NCI-H345 treated with DMSO at 0.1 percent for 48 hours (cell line): ENCODE measurements at regions not wholly inside any gene's neighbourhood (a gene's known extent, or its start where the extent isn't known, plus 50 kb on each side); places are given as distances from the start of the nearest gene placed in this dataset.

Experiments used
- DNase-seq: peaks from one replicate; lab custom pipeline; 2025; ENCODE audit not compliant: unreplicated experiment; lab: John Stamatoyannopoulos, UW

DNA sequence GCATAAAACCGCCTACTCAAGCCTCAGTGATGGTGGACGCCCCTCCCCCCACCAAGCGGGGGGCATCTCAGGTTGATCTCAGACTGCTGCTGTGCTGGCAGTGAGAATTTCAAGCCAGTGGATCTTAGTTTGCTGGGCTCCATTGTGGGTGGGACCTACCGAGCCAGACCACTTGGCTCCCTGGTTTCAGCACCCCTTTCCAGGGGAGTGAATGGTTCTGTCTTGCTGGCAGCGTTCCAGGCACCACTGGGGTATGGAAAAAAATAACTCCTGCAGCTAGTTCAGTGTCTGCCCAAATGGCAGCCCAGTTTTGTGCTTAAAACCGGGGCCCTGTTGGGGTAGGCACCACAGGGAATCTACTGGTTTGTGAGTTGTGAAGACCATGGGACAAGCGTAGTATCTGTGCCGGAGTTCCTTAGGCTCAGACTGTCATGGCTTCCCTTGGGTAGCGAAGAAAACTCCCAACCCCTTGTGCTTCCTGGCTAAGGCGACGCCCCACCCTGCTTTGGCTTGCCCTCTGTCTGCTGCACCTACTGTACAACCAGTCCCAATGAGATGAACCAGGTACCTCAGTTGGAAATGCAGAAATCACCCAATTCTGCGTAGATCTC, 1334.5 kb upstream of the ADGRB3 start:
- DNase-seq, result no peak

DNA sequence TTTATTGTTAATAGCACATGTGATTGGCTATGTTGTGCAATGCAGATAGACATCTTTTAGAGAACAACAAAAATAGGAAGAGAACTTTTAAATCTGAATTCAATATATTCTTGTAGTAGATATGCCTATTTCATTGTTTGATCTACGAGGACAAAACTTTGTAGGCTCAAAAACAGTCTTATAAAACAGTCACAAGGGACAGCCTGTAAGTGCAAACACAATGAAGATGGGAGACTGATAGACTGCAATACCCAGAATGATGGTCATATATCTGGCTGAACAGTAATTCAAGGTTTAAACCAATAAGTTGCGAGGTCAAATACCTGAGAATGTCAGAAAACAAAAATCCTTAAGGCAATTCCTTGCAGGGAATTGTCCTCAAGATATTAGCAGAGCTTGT, 1342.9 kb upstream of the ADGRB3 start:
- DNase-seq, result no peak

DNA sequence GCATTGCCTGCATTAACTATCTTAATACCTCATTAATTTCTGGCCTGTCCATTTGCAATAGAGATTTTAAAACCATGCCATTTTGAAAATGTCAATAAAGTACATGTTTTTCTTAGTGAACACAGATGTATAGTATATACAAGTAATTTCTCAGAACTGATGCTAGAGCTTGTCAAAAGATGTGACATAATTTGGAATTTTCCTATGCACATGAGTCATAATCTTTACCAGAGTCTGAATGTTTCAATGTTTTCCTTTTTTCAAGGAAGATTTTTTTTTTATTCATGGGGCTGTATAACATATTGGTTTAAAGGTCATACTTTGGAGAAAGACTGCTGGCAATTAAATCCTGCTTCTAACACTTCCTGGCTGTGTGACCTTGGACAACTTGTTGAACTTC, 1347.5 kb upstream of the ADGRB3 start:
- no peak for DNase-seq

DNA sequence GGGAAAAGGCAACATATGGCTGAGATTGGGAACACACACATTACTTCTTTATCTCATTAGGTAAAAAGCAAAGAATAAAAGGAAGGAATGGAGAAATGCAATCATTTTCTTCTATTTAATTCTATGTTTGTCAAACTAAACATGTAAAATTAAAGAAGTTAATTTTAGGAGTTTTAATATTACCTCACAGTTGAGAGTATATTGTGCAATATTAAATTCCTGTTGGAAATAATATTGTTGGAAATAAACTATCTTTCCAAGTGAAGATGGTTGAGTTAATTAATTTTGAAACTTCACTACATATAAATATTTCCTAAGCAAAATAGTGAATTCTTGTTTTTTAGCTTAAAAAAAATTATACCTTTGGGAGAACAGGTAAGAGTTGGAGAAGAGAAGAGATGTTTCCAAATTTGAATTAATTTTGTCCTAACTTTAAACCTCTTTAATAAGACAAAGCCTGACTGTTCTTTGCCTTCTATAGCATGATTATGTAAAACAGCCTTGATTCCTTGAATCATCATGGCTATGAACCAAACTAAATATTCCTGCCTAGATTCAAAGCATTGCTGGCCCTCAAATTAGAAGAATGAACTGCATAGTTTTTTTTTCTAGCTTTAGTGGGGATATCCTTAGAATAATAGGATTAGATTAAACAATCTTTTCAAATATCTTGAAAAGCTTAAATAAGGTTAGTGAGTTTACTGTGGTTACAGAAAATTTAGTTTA, 1349.1 kb upstream of the ADGRB3 start:
- no peak for DNase-seq

DNA sequence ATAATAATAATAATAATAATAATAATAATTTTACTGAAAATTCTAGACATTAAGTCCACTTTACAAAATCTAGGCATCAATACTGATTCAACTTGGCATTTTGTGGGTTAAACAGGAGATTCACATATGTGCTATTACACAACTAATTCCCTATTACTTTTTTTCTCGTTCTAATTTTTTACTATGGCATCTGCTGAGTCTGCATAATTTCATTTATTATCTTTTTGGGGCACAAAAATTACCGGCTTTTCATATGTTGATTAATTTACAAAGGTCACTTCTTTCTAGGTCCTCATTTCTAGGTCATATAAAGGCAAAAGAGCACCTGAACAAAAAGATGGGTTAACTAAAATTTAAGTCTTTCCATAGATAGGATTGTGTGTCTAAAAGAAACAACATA, 1357.8 kb upstream of the ADGRB3 start:
- DNase-seq, result no peak

DNA sequence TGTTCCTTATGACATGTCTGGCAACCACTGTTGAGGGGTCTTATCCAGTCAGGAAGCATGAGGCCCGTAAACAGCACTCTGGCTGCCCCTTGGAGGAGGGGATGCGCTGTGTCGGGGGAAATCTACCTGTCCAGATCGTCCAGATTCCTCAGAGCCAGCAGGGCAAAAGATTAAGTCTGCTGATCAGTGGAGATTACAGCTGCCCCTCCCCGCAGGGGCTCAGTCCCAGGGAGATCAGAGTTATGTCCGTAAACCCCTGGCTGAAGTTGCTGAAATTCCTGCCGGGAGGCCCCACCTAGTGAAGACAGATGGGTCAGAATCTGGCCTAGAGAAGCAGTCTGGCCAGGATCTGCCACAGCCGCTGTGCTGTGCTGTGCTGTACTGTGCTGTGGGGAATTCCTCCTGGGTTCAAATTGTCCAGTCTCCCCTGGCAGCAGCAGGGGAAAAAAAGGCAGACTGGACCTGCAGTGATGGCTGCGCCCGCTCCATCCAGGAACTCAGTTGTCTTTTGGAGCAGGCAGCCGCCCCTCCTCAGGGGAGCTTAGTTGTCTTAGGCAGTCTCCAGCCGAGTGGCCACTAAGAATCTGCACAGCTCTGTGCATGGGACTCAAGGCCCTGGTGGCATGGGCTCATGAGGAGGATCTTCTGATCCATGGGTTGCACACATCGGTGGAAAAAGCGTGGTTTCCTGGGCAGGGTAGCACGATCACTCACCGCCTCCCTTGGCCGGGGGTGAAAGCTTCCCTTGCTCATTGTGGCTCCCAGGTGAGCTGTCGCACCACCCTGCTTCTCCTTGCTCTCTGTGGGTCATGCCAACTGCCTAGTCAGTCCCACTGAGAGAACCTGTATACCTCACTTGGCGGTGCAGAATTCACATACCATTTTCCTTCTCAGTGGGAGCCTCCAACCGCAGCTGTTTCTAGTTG, 1368.8 kb upstream of the ADGRB3 start:
- no peak for DNase-seq

DNA sequence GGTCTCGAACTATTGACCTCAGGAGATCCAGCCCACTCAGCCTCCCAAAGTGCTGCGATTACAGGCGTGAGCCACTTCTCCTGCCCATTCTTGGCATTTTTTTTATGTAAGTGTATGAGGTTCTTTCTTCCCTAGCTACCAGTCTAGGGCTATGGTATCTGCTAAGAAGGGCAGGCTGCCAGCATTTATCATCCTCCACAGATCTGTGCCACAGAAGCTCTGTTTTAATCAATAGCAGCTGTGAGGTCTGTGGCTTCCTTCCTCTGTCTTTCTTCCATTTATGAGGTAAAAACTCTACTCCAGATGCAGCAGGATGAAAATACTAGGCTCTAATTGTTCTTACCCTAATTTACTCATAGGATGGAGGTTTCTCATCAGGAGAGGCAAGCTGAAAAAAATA, 1382.4 kb upstream of the ADGRB3 start:
- no peak for DNase-seq

DNA sequence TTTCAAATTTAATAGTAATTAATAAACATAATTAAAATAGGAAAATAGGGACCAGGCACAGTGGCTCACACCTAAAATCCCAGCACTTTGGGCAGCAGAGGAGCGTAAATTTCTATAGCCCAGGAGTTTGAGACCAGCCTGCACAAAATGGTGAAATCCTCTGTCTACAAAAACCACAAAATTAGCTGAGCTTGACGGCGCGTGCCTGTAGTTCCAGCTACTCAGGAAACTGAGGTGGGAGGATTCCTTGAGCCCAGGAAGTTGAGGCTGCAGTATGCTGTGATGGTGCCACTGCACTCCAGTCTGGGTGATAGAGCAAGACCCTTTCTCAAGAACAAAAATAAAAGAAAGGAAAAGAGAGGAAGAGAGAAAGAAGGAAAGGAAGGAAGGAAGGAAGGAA, 1387.0 kb upstream of the ADGRB3 start:
- DNase-seq, result no peak

DNA sequence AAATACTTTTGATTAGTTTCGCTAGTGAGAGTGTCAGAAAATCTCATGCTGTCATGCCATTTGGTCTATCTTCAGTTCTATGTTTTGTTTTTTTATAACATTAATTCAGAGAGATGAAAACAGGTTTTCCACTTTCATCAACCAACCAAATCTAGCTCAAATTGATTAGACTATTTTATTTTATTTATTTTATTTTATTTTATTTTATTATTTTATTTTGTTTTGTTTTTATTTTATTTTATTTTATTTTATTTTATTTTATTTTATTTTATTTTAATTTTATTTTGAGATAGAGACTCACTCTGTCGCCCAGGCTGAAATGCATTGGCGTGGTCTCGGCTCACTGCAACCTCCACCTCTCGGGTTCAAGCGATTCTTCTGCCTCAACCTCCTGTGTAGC, 1391.0 kb upstream of the ADGRB3 start:
- no peak for DNase-seq

DNA sequence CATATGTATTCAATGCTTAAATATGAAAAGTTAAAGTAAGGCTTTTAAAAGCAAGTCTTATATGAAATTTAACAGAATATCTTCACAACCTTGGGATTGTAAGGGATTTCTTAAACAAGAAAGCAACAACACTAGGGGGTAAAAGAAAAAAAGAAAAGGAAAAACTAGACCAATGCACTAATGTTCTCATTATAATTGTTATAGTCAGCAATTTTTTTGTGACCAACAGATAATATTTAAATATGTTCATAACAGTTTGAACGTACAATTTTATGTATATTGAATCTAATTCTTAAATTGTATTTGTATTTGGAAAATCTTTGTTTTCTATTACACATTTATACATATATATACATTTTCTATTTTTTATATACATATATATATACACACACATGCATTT, 1397.8 kb upstream of the ADGRB3 start:
- DNase-seq, result no peak

DNA sequence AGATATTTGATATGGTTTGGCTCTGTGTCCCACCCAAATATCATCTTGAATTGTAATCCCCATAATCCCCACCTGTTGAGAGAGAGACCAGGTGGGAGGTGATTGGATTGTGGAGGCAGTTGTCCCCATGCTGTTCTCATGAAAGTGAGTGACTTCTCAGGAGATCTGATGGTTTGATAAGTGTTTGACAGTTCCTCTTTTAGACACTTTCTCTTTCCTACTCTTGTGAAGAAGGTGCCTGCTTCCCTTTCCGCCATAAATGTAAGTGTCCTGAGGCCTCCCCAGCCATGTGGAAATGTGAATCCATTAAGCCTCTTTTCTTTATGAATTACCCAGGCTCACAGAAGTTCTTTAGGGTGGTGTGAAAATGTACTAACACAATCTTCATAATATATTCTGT, 1404.0 kb upstream of the ADGRB3 start:
- DNase-seq, result no peak

DNA sequence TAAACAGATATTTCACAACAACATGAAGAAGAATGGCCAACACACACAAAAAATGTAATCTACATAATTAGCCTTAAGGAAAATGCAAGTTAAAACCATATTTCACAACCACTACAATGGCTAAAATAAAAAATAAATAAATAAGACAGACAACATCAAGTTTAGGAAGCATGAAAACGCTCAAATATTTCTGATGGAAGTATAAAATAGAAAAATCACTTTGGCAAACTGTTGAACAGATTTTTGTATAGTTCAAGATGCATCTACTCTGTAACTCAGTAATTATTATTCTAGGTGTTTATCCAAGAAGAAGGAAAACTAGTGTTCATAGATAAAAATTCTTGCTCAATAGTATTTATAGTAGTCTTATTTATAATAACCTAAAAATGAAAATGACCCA, 1410.1 kb upstream of the ADGRB3 start:
- DNase-seq, result no peak

DNA sequence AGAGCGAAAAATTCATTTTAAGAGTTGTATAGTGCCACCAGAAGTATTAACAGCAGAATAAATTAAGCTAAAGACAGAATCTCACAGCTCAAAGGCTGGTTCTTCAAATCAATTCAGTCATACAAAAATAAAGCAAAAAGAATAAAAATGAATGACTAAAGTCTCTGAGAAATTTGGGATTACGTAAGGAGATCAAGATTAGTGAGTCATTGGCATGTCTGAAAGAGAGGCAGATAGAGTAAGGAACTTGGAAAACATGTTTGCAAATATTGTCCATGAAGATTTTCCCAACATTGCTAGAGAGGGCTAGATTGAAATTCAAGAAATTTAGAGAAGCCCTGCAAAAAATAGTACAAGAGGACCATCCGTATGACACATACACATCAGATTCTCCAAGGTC, 1413.9 kb upstream of the ADGRB3 start:
- DNase-seq, result no peak

DNA sequence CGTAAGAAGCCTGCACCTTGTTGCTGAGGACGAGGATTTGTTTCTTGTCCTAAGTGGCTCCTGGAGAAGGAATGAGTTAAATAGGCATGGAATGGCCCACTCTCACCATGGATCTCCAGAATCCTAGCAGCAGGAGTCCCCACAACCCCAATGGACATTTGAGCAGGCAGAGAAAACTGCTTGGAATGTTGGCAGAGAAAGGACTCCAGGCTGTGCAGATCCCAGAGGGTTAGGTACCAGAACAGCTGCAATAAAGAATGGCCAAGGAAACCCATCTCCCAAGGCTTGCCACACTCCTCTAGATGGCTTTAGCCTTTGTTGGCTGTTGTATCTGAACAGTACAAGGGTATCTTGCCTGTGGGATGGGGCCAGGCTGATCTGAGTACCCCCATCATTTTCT, 1415.7 kb upstream of the ADGRB3 start:
- DNase-seq, result no peak

DNA sequence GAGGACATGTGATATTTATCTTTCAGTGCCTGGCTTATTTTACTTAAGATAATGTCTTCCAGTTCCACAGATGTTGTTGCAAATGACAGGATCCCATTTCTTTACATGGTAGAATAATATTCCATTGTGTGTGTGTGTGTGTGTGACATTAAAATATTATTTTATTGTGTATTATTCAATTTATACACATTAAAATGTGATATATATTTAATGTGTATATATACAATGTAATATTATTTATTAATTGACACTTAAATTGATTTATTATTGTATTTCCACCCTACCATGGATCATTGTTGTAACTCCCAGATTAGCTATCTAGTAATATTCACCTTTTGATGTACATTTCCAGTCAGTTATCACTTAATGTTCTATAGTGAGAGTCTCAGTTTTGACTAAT, 1422.5 kb upstream of the ADGRB3 start:
- no peak for DNase-seq

DNA sequence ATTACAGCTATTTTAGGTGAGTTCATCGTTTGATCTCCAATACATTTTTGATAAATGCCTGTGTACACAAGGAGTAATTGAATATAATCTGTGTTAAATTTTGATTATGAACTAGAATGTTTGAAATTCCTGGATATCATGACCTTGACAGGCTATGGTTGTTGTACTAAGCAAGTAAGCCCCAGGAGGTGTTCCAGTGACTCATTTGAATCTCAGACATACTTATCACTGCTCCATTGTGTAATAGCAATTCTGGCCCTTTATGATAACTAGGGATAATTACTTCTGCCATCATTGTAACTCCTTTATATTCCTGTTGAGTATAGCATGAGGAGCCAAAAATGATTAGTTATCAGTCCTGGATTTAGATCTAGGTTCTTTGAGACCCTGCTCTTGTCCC, 1424.6 kb upstream of the ADGRB3 start:
- no peak for DNase-seq

DNA sequence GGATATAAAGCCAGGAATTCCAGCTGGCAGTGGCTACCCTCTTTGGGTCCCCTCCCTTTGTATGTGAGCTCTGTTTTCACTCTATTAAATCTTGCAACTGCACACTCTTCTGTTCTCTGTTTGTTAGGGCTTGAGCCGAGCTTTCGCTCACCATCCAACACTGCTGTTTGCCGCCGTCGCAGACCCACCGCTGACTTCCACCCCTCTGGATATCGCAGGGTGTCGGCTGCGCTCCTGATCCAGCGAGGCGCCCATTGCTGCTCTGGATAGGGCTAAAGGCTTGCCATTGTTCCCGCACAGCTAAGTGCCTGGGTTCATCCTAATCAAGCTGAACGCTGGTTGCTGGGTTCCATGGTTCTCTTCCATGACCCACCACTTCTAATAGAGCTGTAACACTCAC, 1433.5 kb upstream of the ADGRB3 start:
- no peak for DNase-seq

DNA sequence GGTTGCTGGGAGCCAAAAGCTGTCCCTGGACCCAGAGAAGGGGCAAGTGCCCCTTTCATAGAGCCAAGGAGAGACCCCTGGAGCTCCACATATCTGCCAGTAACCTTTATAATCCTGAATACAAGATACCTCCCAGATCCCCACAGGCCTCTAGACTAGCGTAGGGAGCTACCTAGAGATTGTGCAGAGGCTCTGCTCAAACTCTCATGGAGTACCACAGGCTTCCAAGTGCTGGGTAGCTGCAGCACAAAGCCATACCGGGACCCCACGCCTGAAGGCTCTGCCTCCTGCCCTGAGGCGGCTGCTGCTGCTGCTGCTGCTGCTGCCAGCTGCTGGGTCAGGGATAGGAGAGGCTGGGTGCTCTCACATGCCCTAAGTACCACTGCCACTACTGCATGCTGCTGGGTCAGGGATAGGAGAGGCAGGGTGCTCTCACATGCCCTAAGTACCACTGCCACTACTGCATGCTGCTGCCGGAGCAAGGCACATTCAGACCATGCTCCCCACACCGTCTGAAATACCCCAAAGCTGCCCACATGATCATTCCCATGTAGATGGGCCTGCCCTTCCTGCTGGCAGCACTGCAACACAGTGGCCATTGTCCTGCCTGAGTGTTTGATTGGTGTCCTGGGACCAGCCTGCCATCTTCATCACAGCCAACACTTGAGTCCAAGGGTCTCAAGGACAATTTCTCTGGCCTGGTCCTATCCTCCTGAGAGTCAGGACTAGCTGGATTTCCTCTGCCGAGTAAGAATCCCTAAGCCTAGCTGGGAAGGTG, 1434.3 kb upstream of the ADGRB3 start:
- DNase-seq, result no peak

DNA sequence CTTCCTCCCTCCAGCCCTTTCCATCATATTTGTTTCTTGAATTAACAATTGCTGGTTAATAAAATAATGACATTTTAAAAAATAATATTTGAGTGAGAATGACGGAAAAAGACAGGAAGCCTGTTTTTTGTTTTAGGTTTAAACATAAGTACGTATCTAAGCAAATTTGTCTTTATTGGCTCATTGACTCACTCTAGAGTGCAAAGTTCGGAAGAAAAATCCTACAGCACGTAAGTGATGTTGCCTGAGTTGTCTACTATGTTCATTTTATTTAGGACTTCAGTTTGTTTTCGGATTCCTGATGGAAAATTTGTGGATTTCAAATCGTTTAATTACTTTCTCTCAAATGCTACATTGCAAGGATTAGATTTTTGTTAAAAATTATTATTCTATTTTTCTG, 1435.7 kb upstream of the ADGRB3 start:
- DNase-seq, result no peak

DNA sequence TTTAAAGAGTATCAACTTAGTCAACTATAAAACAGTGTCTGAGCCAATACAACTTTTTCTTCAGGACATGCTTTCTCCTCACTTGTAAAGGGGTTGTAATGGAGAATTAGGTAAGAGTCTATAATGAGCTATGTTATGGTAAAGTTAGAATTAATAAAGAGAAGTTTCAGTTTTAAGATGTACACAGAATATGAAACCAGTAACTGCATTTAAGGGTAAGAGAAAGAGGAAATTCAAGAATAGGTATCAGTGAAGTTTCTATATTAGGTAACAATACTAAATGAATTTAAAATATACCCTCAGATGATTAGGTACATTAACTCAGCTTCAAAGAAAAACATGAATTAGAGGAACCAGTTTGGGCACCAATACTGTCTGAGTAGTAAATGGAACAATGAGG, 1444.3 kb upstream of the ADGRB3 start:
- no peak for DNase-seq

DNA sequence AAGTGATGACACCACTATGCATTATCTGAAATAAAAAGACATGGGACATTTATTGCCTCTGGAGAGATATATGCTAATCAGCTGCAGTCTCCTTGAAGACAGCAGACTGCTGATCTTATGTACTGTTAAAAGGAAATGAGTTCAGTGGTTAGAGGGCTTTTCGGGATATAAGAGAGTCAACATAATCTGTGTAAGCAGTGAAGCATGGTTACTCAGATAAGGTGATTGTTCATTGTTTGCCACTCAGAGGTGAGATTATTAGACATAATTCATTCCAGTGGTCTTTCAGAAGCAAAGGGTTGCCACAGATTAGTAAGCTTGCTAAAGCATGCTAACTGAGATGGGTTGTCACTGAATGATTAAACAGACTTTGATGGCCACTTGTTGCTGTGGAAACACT, 1450.7 kb upstream of the ADGRB3 start:
- DNase-seq, result no peak
